H9 (cell line): ENCODE measurements at regions not wholly inside any gene's neighbourhood (a gene's known extent, or its start where the extent isn't known, plus 50 kb on each side); places are given as distances from the start of the nearest gene placed in this dataset.

Experiments
- DNase-seq: peaks from one replicate; pipeline ENCODE4 v3.0.0-alpha.2; 2017
- H2AFZ ChIP-seq: one replicate; pipeline ENCODE4 v1.6.1; 2013; ENCODE audit warnings: mild to moderate bottlenecking, low read length, control low read depth, moderate library complexity
- H2AK5ac ChIP-seq: 2 replicates; pipeline ENCODE4 v1.6.1; 2013; ENCODE audit warnings: low read length, control low read depth, mixed read lengths; ENCODE audit not compliant: insufficient read length
- H2BK120ac ChIP-seq: one replicate; pipeline ENCODE4 v1.6.1; 2013; ENCODE audit warnings: low read depth, mild to moderate bottlenecking, low read length, control low read depth, inconsistent platforms; ENCODE audit not compliant: poor library complexity, severe bottlenecking
- H2BK12ac ChIP-seq: 2 replicates; pipeline ENCODE4 v1.6.1; 2013; ENCODE audit warnings: low read length, control low read depth, mixed read lengths, low read depth; ENCODE audit not compliant: insufficient read length
- H2BK15ac ChIP-seq: 2 replicates; pipeline ENCODE4 v1.6.1; 2013; ENCODE audit warnings: low read depth, low read length, control low read depth
- H2BK20ac ChIP-seq: one replicate; pipeline ENCODE4 v1.6.1; 2013; ENCODE audit warnings: low read depth, mild to moderate bottlenecking, low read length, control low read depth, inconsistent platforms; ENCODE audit not compliant: poor library complexity, severe bottlenecking
- H2BK5ac ChIP-seq: 2 replicates; pipeline ENCODE4 v1.6.1; 2013; ENCODE audit warnings: low read length, control low read depth, mixed read lengths; ENCODE audit not compliant: insufficient read length
- H3K14ac ChIP-seq: 2 replicates; pipeline ENCODE4 v1.6.1; 2013; ENCODE audit warnings: low read length, control low read depth; ENCODE audit not compliant: insufficient read depth
- H3K18ac ChIP-seq: 2 replicates; pipeline ENCODE4 v1.6.1; 2013; ENCODE audit warnings: low read depth, mild to moderate bottlenecking, mixed read lengths, low read length, control low read depth; ENCODE audit not compliant: insufficient read length
- H3K23ac ChIP-seq: 2 replicates; pipeline ENCODE4 v1.6.1; 2013; ENCODE audit warnings: low read length, control low read depth, mixed read lengths, low read depth; ENCODE audit not compliant: insufficient read length
- H3K23me2 ChIP-seq: 2 replicates; pipeline ENCODE4 v1.6.1; 2013; ENCODE audit warnings: low read depth, mild to moderate bottlenecking, mixed read lengths, low read length, control low read depth; ENCODE audit not compliant: insufficient read length, poor library complexity, severe bottlenecking
- H3K27ac ChIP-seq: 2 replicates; pipeline ENCODE4 v1.5.1; 2013; ENCODE audit warnings: low read length, control low read depth, mixed read lengths, low read depth; ENCODE audit not compliant: insufficient read length
- H3K27me3 ChIP-seq: 2 replicates; pipeline ENCODE4 v1.6.1; 2013; ENCODE audit warnings: low read length, control low read depth, inconsistent platforms; ENCODE audit not compliant: insufficient read depth
- H3K4ac ChIP-seq: 2 replicates; pipeline ENCODE4 v1.6.1; 2013; ENCODE audit warnings: low read depth, mild to moderate bottlenecking, control low read depth, inconsistent platforms, low read length, moderate library complexity
- H3K4me1 ChIP-seq: 2 replicates; pipeline ENCODE4 v1.6.1; 2013; ENCODE audit warnings: low read length, control low read depth, inconsistent platforms; ENCODE audit not compliant: insufficient read depth
- H3K4me2 ChIP-seq: 2 replicates; pipeline ENCODE4 v1.6.1; 2013; ENCODE audit warnings: low read length, control low read depth, mixed read lengths; ENCODE audit not compliant: insufficient read length, insufficient read depth
- H3K56ac ChIP-seq: 2 replicates; pipeline ENCODE4 v1.6.1; 2013; ENCODE audit warnings: low read depth, mild to moderate bottlenecking, mixed read lengths, low read length, control low read depth; ENCODE audit not compliant: insufficient read length
- H3K79me1 ChIP-seq: 2 replicates; pipeline ENCODE4 v1.6.1; 2013; ENCODE audit warnings: low read depth, mild to moderate bottlenecking, moderate library complexity, low read length, control low read depth, inconsistent platforms; ENCODE audit not compliant: insufficient read depth, poor library complexity, severe bottlenecking
- H3K79me2 ChIP-seq: 2 replicates; pipeline ENCODE4 v1.6.1; 2013; ENCODE audit warnings: low read length, control low read depth, inconsistent platforms; ENCODE audit not compliant: insufficient read depth
- H3K9ac ChIP-seq: 2 replicates; pipeline ENCODE4 v1.6.1; 2013; ENCODE audit warnings: low read length, control low read depth, mixed read lengths; ENCODE audit not compliant: insufficient read length; ENCODE audit errors: extremely low read depth
- H3K9me3 ChIP-seq: one replicate; pipeline ENCODE4 v1.6.1; 2013; ENCODE audit warnings: low read depth, low read length, inconsistent platforms; ENCODE audit not compliant: control insufficient read depth
- H3T11ph ChIP-seq: one replicate; pipeline ENCODE4 v1.6.1; 2013; ENCODE audit warnings: mild to moderate bottlenecking, low read length, control low read depth, inconsistent platforms
- H4K20me1 ChIP-seq: one replicate; pipeline ENCODE4 v1.6.1; 2013; ENCODE audit not compliant: control insufficient read depth, insufficient read length, insufficient read depth
- H4K5ac ChIP-seq: 2 replicates; pipeline ENCODE4 v1.6.1; 2013; ENCODE audit warnings: low read depth, mild to moderate bottlenecking, mixed read lengths, low read length, control low read depth; ENCODE audit not compliant: insufficient read length
- H4K8ac ChIP-seq: replicated peaks from 2 replicates; pipeline ENCODE4 v1.6.1; 2013; ENCODE audit warnings: low read length, control low read depth, mixed read lengths, low read depth; ENCODE audit not compliant: insufficient read length
- H4K91ac ChIP-seq: 2 replicates; pipeline ENCODE4 v1.6.1; 2013; ENCODE audit warnings: low read depth, mild to moderate bottlenecking, moderate library complexity, mixed read lengths, low read length, control low read depth; ENCODE audit not compliant: insufficient read length
- H3K27ac Mint-ChIP-seq, 3 experiments: 2 replicates in 2 of 3; 3 replicates in 1 of 3; pipeline ENCODE4 v1.8.0; 2020 to 2021; ENCODE audit warnings: mixed read lengths in 3 of 3, mild to moderate bottlenecking in 1 of 3, moderate library complexity in 1 of 3
- H3K27me3 Mint-ChIP-seq: 2 replicates; pipeline ENCODE4 v1.8.0; 2021; ENCODE audit warnings: low read depth, mild to moderate bottlenecking, moderate library complexity, mixed read lengths
- H3K36me3 Mint-ChIP-seq, 3 experiments: 2 replicates in 2 of 3; 3 replicates in 1 of 3; pipeline ENCODE4 v1.8.0; 2020 to 2021; ENCODE audit warnings: low read depth in 3 of 3, mixed read lengths in 3 of 3; ENCODE audit not compliant: insufficient read depth in 1 of 3
- H3K4me1 Mint-ChIP-seq, 2 experiments: 2 replicates each; pipeline ENCODE4 v1.8.0; 2020; ENCODE audit warnings: mixed read lengths in 2 of 2
- H3K4me3 Mint-ChIP-seq, 2 experiments: 2 replicates in 1 of 2; 3 replicates in 1 of 2; pipeline ENCODE4 v1.8.0; 2020 to 2021; ENCODE audit warnings: mild to moderate bottlenecking in 2 of 2, mixed read lengths in 2 of 2, moderate library complexity in 1 of 2
- H3K9me3 Mint-ChIP-seq, 2 experiments: 2 replicates in 1 of 2; 3 replicates in 1 of 2; pipeline ENCODE4 v1.8.0; 2020; ENCODE audit warnings: mild to moderate bottlenecking in 2 of 2, mixed read lengths in 2 of 2, moderate library complexity in 1 of 2
- CTCF ChIP-seq: fragments of 200-600 bp; sonication (generic); conservative IDR thresholded peaks from 3 replicates; pipeline ENCODE4 v1.8.0; 2021; ENCODE audit warnings: antibody characterized with exemption, mild to moderate bottlenecking
- WGBS: extraction: QIAGEN DNeasy Blood & Tissue Kit; methylation state at CpG from one replicate; pipeline ENCODE4 v1.1.7; 2013; ENCODE audit warnings: missing lambda C conversion rate, low lambda C conversion rate, mixed read lengths; ENCODE audit not compliant: insufficient read length; ENCODE audit errors: extremely low coverage; 5-methylcytosine and 5-hydroxymethylcytosine counted together

DNA sequence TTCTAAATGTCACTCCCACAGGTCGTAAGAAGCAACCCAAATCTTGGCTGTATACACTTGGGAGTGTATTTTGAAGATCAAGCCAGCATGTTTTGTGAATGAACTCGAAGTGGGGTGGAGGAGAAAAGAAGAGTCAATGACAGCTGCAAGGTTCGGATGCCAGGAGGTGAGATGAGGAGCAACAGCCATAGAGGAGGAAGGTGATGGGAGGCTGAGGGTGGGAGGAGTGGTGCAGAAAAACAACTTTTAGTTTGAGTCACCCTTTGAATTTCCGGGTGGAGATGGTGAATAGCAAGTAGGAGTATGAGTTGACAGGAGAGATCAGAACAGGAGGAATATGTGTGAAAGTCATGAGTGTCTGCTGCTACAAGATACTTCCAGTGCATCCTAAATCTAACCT is 153.6 kb downstream of the DIRAS2 start:
- H3K27ac ChIP-seq, result no peak overlapping the region
- H2AFZ ChIP-seq, result no peak overlapping the region
- no peak overlapping the region for H3K9ac ChIP-seq
- no peak overlapping the region for H3K14ac ChIP-seq
- TF ChIP-seq CTCF, result no peak
- Mint-ChIP-seq H3K36me3 (peaks cover 0 to 3% (median 0%) of the 10 kb centered on the region in 3 experiments; a peak in 3 of 7 replicates), H3K27ac (no peak overlapping the region), H3K27me3 (no peaks in the 10 kb centered on the region), H3K4me3 (no peak overlapping the region), H3K9me3 (peaks cover 5 to 11% of the 10 kb centered on the region in 2 experiments; a peak in 4 of 5 replicates), H3K4me1 (no peaks in the 10 kb centered on the region)
- no peaks in the 10 kb centered on the region for H3K4me1 ChIP-seq
- H3K4me2 ChIP-seq, result no peak overlapping the region
- H2BK20ac ChIP-seq, result no peak overlapping the region
- no peak overlapping the region for H3K23ac ChIP-seq
- H2AK5ac ChIP-seq, result no peak overlapping the region
- no CpG with 5 or more reads among the region's 4 CpGs for WGBS
- no peak overlapping the region for H2BK15ac ChIP-seq
- no peak overlapping the region for H3K56ac ChIP-seq
- H3K79me2 ChIP-seq, result no peaks in the 10 kb centered on the region
- H2BK5ac ChIP-seq, result no peak overlapping the region
- no peaks in the 10 kb centered on the region for H4K20me1 ChIP-seq
- no peak overlapping the region for H2BK12ac ChIP-seq
- DNase-seq, result no peak
- no peak overlapping the region for H4K91ac ChIP-seq
- H3K9me3 ChIP-seq, result no peaks in the 10 kb centered on the region
- H3K79me1 ChIP-seq, result no peaks in the 10 kb centered on the region
- H3K18ac ChIP-seq, result no peak overlapping the region
- H4K5ac ChIP-seq, result no peak overlapping the region
- no peak overlapping the region for H3K4ac ChIP-seq
- H3K27me3 ChIP-seq, result no peaks in the 10 kb centered on the region
- no peak overlapping the region for H4K8ac ChIP-seq
- H2BK120ac ChIP-seq, result no peak overlapping the region
- no peak overlapping the region for H3T11ph ChIP-seq
- H3K23me2 ChIP-seq, result no peaks in the 10 kb centered on the region
